Gastroesophageal sphincter (tissue), 4 donors: ENCODE measurements at regions not wholly inside any gene's neighbourhood (a gene's known extent, or its start where the extent isn't known, plus 50 kb on each side); places are given as distances from the start of the nearest gene placed in this dataset.

Experiments used
- ATAC-seq: fragments of 150-250 bp; one replicate; pipeline ENCODE4 v1.9.1; 2016; ENCODE audit warnings: mild to moderate bottlenecking, moderate library complexity
- H3K27ac ChIP-seq, 4 donors: fragments of 200-600 bp; sonication (generic) in 3 of 4; 1 replicate in 3 of 4; 2 replicates in 1 of 4; pipeline ENCODE4 v1.5.1; 2016 to 2019
- H3K27me3 ChIP-seq: fragments of 200-600 bp; sonication (generic); one replicate; pipeline ENCODE4 v1.5.1; 2019
- H3K36me3 ChIP-seq, 2 donors: fragments of 200-600 bp; sonication (generic); one replicate each; pipeline ENCODE4 v1.5.1; 2019; ENCODE audit warnings: control low read depth in 1 of 2
- H3K4me1 ChIP-seq, 3 donors: fragments of 200-600 bp; sonication (generic); 1 replicate in 2 of 3; 2 replicates in 1 of 3; pipeline ENCODE4 v1.5.1; 2016 to 2019; ENCODE audit warnings: control low read depth in 2 of 3
- H3K4me3 ChIP-seq, 2 donors: fragments of 200-600 bp; sonication (generic); one replicate each; pipeline ENCODE4 v1.5.1; 2019; ENCODE audit warnings: mild to moderate bottlenecking in 1 of 2, moderate library complexity in 1 of 2
- H3K9me3 ChIP-seq, 3 donors: fragments of 200-600 bp; sonication (generic); one replicate each; pipeline ENCODE4 v1.5.1; 2017 to 2019; ENCODE audit warnings: control low read depth in 2 of 3
- CTCF ChIP-seq, 4 experiments: fragments of 200-600 bp in 2 of 4; fragments of 450-650 bp in 2 of 4; sonication (generic) in 1 of 4; IDR thresholded peaks; one replicate each; pipeline ENCODE4 v1.5.1; 2017 to 2019; ENCODE audit warnings: antibody characterized with exemption in 4 of 4, mild to moderate bottlenecking in 2 of 4, moderate library complexity in 2 of 4
- EP300 ChIP-seq: sonication (generic); formaldehyde crosslinking; IDR thresholded peaks from one replicate; pipeline ENCODE4 v1.6.1; 2017; ENCODE audit warnings: antibody characterized with exemption, mild to moderate bottlenecking
- POLR2A ChIP-seq, 2 donors: fragments of 450-650 bp; IDR thresholded peaks; one replicate each; pipeline ENCODE4 v1.6.1; 2017; ENCODE audit warnings: antibody characterized with exemption in 2 of 2, mild to moderate bottlenecking in 2 of 2, moderate library complexity in 1 of 2
- POLR2AphosphoS5 ChIP-seq: sonication (generic); formaldehyde crosslinking; IDR thresholded peaks from one replicate; pipeline ENCODE4 v1.6.1; 2017; ENCODE audit warnings: antibody characterized with exemption
- WGBS, 2 donors: methylation state at CpG; one replicate each; pipeline ENCODE4 v1.1.5; 2018; ENCODE audit warnings: low coverage in 1 of 2; 5-methylcytosine and 5-hydroxymethylcytosine counted together

- Histone ChIP-seq H3K27me3 (no peaks in the 10 kb centered on the region), H3K4me3 (no peak overlapping the region), H3K4me1 (no peaks in the 10 kb centered on the region), H3K27ac (no peak overlapping the region), H3K9me3 (no peaks in the 10 kb centered on the region), H3K36me3 (no peaks in the 10 kb centered on the region)
- TF ChIP-seq CTCF (IDR thresholded peaks at IDR 0.05) (no peak), POLR2AphosphoS5 (no peak), POLR2A (IDR thresholded peaks at IDR 0.05) (no peak), EP300 (no peak)
- 73 to 77% methylated on average over 5 of the region's 5 CpGs for WGBS, 2 donors
- ATAC-seq = no peak
These were observed 1905.3 kb upstream of the PIK3C3 start for GRCh38 chr18:40049716-40050115.

- Histone ChIP-seq H3K4me1 (no peaks in the 10 kb centered on the region), H3K27me3 (no peaks in the 10 kb centered on the region), H3K27ac (no peak overlapping the region), H3K9me3 (no peaks in the 10 kb centered on the region), H3K4me3 (no peak overlapping the region), H3K36me3 (no peaks in the 10 kb centered on the region)
- WGBS, 2 donors = 77 to 84% methylated on average over 13 to 17 of the region's 17 CpGs
- no peak for TF ChIP-seq POLR2A (IDR thresholded peaks at IDR 0.05)
- ATAC-seq = no peak
These were observed 1906.0 kb upstream of the PIK3C3 start for GRCh38 chr18:40048886-40049650.

GRCh38 chr18:40048253-40048652 is 1906.8 kb upstream of the PIK3C3 start:
- 88 to 92% methylated on average over 2 of the region's 2 CpGs for WGBS, 2 donors
- H3K27ac ChIP-seq = no peak overlapping the region
- no peak for TF ChIP-seq POLR2AphosphoS5
- TF ChIP-seq CTCF (IDR thresholded peaks at IDR 0.05) = no peak
- no peak for TF ChIP-seq POLR2A (IDR thresholded peaks at IDR 0.05)
- TF ChIP-seq EP300 = no peak

GRCh38 chr18:40046596-40046995 is 1908.4 kb upstream of the PIK3C3 start:
- Histone ChIP-seq H3K27me3 (no peaks in the 10 kb centered on the region), H3K4me3 (no peak overlapping the region), H3K36me3 (no peaks in the 10 kb centered on the region), H3K9me3 (no peaks in the 10 kb centered on the region), H3K4me1 (no peaks in the 10 kb centered on the region), H3K27ac (no peak overlapping the region)
- 80 to 92% methylated on average over 2 to 3 of the region's 3 CpGs for WGBS, 2 donors
- TF ChIP-seq EP300 (no peak), POLR2AphosphoS5 (no peak), POLR2A (IDR thresholded peaks at IDR 0.05) (no peak), CTCF (IDR thresholded peaks at IDR 0.05) (no peak)
- ATAC-seq = no peak

More at GRCh38 chr18:40048253-40048652, 1906.8 kb upstream of the PIK3C3 start:
- Histone ChIP-seq H3K4me1 (no peaks in the 10 kb centered on the region), H3K4me3 (no peak overlapping the region), H3K27me3 (no peaks in the 10 kb centered on the region), H3K9me3 (no peaks in the 10 kb centered on the region), H3K36me3 (no peaks in the 10 kb centered on the region)
- no peak for ATAC-seq

- Histone ChIP-seq H3K27me3 (no peaks in the 10 kb centered on the region), H3K27ac (no peak overlapping the region), H3K4me1 (no peaks in the 10 kb centered on the region), H3K36me3 (no peaks in the 10 kb centered on the region), H3K4me3 (no peak overlapping the region), H3K9me3 (no peaks in the 10 kb centered on the region)
- WGBS, 2 donors = 60 to 65% methylated on average over 7 of the region's 8 CpGs
- no peak for ATAC-seq
- TF ChIP-seq POLR2AphosphoS5 (no peak), CTCF (IDR thresholded peaks at IDR 0.05) (no peak), POLR2A (IDR thresholded peaks at IDR 0.05) (no peak), EP300 (no peak)
These were observed 1913.1 kb upstream of the PIK3C3 start for GRCh38 chr18:40041951-40042350.
